ENCODE measurements at regions not wholly inside any gene's neighbourhood (a gene's known extent, or its start where the extent isn't known, plus 50 kb on each side); places are given as distances from the start of the nearest gene placed in this dataset.
"Not testable (repeated sequence)": the region's sequence is repeated elsewhere in the genome, so short reads cannot be mapped to it uniquely, and the experiment has no call there.

DNA sequence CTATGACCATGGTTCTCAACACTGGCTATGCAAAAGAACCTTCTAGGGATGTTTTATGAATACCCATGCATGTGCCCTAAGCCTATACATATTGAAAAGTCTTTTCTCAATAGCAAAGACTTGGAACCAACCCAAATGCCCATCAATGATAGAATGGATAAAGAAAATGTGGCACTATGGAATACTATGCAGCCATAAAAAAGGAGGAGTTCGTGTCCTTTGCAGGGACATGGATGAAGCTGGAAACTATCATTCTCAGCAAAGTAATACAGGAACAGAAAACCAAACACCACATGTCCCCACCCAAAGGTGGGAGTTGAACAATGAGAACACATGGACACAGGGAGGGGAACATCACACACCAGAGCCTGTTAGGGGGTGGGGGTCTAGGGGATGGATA is 101.1 kb upstream of the PRDX6 start:
- not testable (repeated sequence) for H3K9ac ChIP-seq (ENCODE audit: low read length); DNase-seq; H3K4me1 ChIP-seq (ENCODE audit: low read length); H2AFZ ChIP-seq (ENCODE audit: low read length); H3K9me2 ChIP-seq (replicated peaks; ENCODE audit: insufficient read depth, low read length); H4K20me1 ChIP-seq (ENCODE audit: insufficient read depth, low read depth, low read length); H3K27ac ChIP-seq (ENCODE audit: low read length); H3K27me3 ChIP-seq (ENCODE audit: low read length); H3K79me2 ChIP-seq (ENCODE audit: low read length); H3K9me3 ChIP-seq (ENCODE audit: low read length); H3K4me3 ChIP-seq (ENCODE audit: low read length); H3K4me2 ChIP-seq (ENCODE audit: low read depth, low read length, poor library complexity, severe bottlenecking); H3K36me3 ChIP-seq (ENCODE audit: insufficient read depth, low read length)

DNA sequence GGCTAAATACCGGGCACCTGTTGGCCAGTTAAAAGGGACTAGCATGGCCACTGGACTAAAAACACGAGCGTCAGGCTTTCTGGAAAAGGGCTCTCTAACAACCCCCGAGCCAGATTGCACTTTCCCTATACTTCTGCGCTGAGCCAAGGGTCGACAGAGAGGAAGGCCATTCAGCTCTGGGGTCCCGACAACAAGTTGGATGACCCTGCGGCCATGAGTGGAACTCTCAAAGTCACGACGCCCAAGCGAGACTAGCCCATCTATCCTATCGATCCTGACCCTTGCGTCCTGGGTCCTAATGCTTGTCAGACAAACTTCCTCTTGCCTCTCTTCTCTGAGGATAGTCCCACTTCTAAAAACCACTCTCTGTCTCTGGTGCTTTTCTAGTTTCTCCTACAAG is 99.9 kb upstream of the PRDX6 start:
- Histone ChIP-seq H3K79me2 (ENCODE audit: low read length) (no peaks in the 10 kb centered on the region), H3K36me3 (ENCODE audit: insufficient read depth, low read length) (no peaks in the 10 kb centered on the region), H3K4me2 (ENCODE audit: low read depth, low read length, poor library complexity, severe bottlenecking) (no peak overlapping the region), H3K4me3 (ENCODE audit: low read length) (no peak overlapping the region), H3K9me2 (replicated peaks; ENCODE audit: insufficient read depth, low read length) (no peaks in the 10 kb centered on the region), H3K9me3 (ENCODE audit: low read length) (no peaks in the 10 kb centered on the region), H3K9ac (ENCODE audit: low read length) (no peak overlapping the region), H2AFZ (ENCODE audit: low read length) (no peak overlapping the region), H4K20me1 (ENCODE audit: insufficient read depth, low read depth, low read length) (no peaks in the 10 kb centered on the region), H3K27me3 (ENCODE audit: low read length) (no peaks in the 10 kb centered on the region), H3K27ac (ENCODE audit: low read length) (no peak overlapping the region), H3K4me1 (ENCODE audit: low read length) (no peaks in the 10 kb centered on the region)
- no peak for DNase-seq

DNA sequence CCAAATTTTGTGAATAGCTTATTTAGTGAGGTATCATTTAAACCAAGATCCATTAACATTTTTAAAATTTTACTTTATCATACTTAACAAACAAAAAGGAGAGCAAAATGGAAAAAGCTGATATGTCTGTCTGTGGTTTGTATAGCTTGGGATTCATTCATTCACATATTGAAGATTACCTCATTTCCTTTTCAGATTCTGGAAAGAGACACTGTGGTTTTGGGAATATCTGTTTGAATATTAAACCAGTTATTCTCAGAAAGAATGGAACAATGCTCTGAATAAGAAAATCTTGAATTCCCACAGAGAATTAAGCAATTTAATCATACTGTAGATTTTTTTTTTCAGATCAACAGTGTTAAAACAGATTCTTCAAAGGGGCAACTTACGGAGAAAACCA is 93.8 kb upstream of the PRDX6 start:
- Histone ChIP-seq H4K20me1 (ENCODE audit: insufficient read depth, low read depth, low read length) (no peaks in the 10 kb centered on the region), H3K9me2 (replicated peaks; ENCODE audit: insufficient read depth, low read length) (no peaks in the 10 kb centered on the region), H3K36me3 (ENCODE audit: insufficient read depth, low read length) (no peaks in the 10 kb centered on the region), H3K27ac (ENCODE audit: low read length) (no peak overlapping the region), H3K9me3 (ENCODE audit: low read length) (no peaks in the 10 kb centered on the region), H3K4me2 (ENCODE audit: low read depth, low read length, poor library complexity, severe bottlenecking) (no peak overlapping the region), H3K4me1 (ENCODE audit: low read length) (no peaks in the 10 kb centered on the region), H2AFZ (ENCODE audit: low read length) (no peak overlapping the region), H3K79me2 (ENCODE audit: low read length) (no peaks in the 10 kb centered on the region), H3K27me3 (ENCODE audit: low read length) (no peaks in the 10 kb centered on the region), H3K9ac (ENCODE audit: low read length) (no peak overlapping the region), H3K4me3 (ENCODE audit: low read length) (no peak overlapping the region)
- no peak for DNase-seq

DNA sequence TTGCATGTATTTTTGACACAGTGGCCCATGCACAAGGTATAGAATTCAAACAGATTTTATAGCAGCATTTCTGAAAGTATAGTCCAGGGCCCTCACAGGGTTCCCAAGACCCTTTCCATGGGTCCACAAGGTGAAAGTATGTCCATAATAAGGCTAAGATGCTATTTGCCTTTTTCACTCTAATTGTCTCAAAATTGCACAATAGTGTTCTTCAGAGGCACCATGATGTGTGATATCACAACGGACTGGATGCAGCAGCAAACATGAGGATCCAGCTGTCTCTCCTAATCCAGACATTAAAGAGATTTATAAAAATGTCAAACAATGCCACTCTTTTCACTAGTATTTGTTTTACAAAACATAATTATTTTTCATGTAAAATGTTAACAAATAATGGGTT is 88.8 kb upstream of the PRDX6 start:
- Histone ChIP-seq H3K9me2 (replicated peaks; ENCODE audit: insufficient read depth, low read length) (no peaks in the 10 kb centered on the region), H3K36me3 (ENCODE audit: insufficient read depth, low read length) (no peaks in the 10 kb centered on the region), H3K79me2 (ENCODE audit: low read length) (no peaks in the 10 kb centered on the region), H3K9ac (ENCODE audit: low read length) (no peak overlapping the region), H2AFZ (ENCODE audit: low read length) (no peak overlapping the region), H3K4me3 (ENCODE audit: low read length) (no peak overlapping the region), H3K27me3 (ENCODE audit: low read length) (no peaks in the 10 kb centered on the region), H3K9me3 (ENCODE audit: low read length) (no peaks in the 10 kb centered on the region), H3K27ac (ENCODE audit: low read length) (no peak overlapping the region), H3K4me1 (ENCODE audit: low read length) (no peaks in the 10 kb centered on the region), H4K20me1 (ENCODE audit: insufficient read depth, low read depth, low read length) (0 out of 2 replicates have a peak, but pooled peaks cover 1% of the 10 kb centered on the region), H3K4me2 (ENCODE audit: low read depth, low read length, poor library complexity, severe bottlenecking) (no peak overlapping the region)
- DNase-seq: no peak

DNA sequence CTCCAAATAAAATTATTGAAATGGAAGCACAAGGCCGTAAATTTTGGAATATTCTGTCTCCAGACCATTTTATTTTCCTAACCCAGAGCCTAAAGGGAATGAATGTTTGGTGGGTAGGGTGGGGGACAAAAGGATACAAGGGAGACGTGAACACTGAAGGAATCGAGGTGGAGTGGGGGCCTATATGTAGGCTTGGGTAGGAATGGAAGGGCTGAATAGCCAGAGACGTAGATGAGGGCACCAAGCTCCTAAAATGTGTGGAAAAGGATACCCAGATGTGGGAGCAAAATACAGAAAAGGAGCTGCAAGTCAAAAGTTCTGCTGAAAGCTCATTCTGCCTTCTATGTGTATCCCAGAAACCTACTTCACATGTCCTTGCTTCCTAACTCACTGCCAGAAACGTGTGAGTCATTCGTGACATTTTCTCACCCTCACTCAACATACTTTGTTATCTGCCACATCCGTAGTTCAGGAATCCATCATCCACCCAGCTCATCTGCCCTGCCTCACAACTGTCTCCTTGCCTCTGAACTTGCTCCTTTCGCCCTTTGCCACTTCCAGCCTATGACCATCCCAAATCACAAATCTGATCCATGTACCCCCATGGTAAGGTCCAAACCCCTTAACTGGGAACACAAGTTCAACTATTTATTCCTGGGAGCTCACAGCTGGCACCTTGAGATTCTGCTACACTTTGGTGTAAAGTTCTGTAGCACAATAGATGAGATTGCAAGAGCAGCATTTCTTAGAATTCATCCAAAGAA is 84.1 kb upstream of the PRDX6 start:
- H3K79me2 ChIP-seq (ENCODE audit: low read length): no peaks in the 10 kb centered on the region
- DNase-seq: no peak
- H3K9ac ChIP-seq (ENCODE audit: low read length): no peak overlapping the region
- no peak overlapping the region for H3K4me2 ChIP-seq (ENCODE audit: low read depth, low read length, poor library complexity, severe bottlenecking)
- no peak overlapping the region for H3K27ac ChIP-seq (ENCODE audit: low read length)
- H3K36me3 ChIP-seq (ENCODE audit: insufficient read depth, low read length): no peaks in the 10 kb centered on the region
- H3K9me2 ChIP-seq (replicated peaks; ENCODE audit: insufficient read depth, low read length): no peaks in the 10 kb centered on the region
- 0 out of 2 replicates have a peak, but pooled peaks cover 3% of the 10 kb centered on the region for H4K20me1 ChIP-seq (ENCODE audit: insufficient read depth, low read depth, low read length)
- H3K9me3 ChIP-seq (ENCODE audit: low read length): no peaks in the 10 kb centered on the region
- H3K4me3 ChIP-seq (ENCODE audit: low read length): no peak overlapping the region
- no peak overlapping the region for H2AFZ ChIP-seq (ENCODE audit: low read length)
- H3K27me3 ChIP-seq (ENCODE audit: low read length): no peaks in the 10 kb centered on the region
- no peaks in the 10 kb centered on the region for H3K4me1 ChIP-seq (ENCODE audit: low read length)

DNA sequence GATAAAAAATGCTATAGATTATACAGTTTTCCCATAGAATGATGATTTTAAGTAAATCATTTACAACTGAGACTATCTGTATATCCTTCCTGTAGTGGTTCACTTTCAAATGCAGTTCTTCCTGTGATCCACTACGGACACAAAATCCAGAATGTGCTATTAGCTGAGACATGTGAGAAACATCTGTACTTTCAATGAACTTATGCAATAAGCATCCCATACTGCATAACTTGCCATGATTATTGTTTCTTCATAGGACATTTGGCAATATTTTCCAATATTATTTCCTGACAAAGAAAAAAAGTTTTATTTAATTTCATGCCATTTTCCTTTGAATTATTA is 83.5 kb upstream of the PRDX6 start:
- Histone ChIP-seq H4K20me1 (ENCODE audit: insufficient read depth, low read depth, low read length) (0 out of 2 replicates have a peak, but pooled peaks cover 3% of the 10 kb centered on the region), H2AFZ (ENCODE audit: low read length) (no peak overlapping the region), H3K79me2 (ENCODE audit: low read length) (no peaks in the 10 kb centered on the region), H3K9ac (ENCODE audit: low read length) (no peak overlapping the region), H3K4me1 (ENCODE audit: low read length) (no peaks in the 10 kb centered on the region), H3K4me3 (ENCODE audit: low read length) (no peak overlapping the region), H3K36me3 (ENCODE audit: insufficient read depth, low read length) (no peaks in the 10 kb centered on the region), H3K4me2 (ENCODE audit: low read depth, low read length, poor library complexity, severe bottlenecking) (no peak overlapping the region), H3K27me3 (ENCODE audit: low read length) (no peaks in the 10 kb centered on the region), H3K27ac (ENCODE audit: low read length) (no peak overlapping the region), H3K9me2 (replicated peaks; ENCODE audit: insufficient read depth, low read length) (no peaks in the 10 kb centered on the region), H3K9me3 (ENCODE audit: low read length) (no peaks in the 10 kb centered on the region)
- no peak for DNase-seq

DNA sequence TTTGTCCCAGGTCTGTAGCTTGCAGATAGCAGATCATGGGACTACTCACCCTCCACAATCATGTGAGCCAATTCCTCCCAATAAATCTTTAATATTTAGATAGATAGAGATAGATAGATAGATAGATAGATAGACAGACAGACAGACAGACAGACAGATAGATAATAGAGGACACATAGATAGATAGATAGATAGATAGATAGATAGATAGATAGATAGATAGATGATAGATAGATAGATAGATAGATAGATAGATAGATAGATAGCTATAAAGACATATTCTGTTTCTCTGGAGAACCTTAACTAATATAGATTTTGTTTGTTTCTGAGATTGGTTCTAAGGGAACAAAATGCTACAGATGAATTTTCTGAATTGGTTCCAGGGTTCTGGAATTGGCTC is 82.3 kb upstream of the PRDX6 start:
- not testable (repeated sequence) for H3K27ac ChIP-seq (ENCODE audit: low read length); H3K27me3 ChIP-seq (ENCODE audit: low read length)

DNA sequence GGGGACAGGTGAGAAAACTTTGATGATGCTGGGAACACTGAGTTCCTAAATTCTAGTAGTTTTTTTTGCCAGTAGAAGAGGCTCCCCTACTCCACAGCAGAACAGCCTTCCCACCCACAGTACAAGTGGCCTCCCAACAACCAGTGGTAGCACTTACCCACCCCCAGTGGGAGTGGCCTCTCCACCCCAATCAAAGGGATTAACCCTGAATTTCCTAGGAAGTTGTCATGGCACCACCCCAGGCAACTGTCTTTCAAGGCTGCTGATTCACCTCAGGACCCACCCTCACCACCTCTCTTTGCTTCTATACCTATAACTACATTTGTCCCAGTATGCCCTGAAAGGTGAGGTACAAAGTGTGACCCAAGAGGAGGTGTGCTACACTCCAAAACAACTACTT is 81.4 kb upstream of the PRDX6 start:
- H3K9me3 ChIP-seq (ENCODE audit: low read length): no peaks in the 10 kb centered on the region
- no peaks in the 10 kb centered on the region for H3K9me2 ChIP-seq (replicated peaks; ENCODE audit: insufficient read depth, low read length)
- no peaks in the 10 kb centered on the region for H3K27me3 ChIP-seq (ENCODE audit: low read length)
- 0 out of 2 replicates have a peak, but pooled peaks cover 3% of the 10 kb centered on the region for H4K20me1 ChIP-seq (ENCODE audit: insufficient read depth, low read depth, low read length)
- no peak overlapping the region for H3K4me2 ChIP-seq (ENCODE audit: low read depth, low read length, poor library complexity, severe bottlenecking)
- H3K9ac ChIP-seq (ENCODE audit: low read length): no peak overlapping the region
- no peaks in the 10 kb centered on the region for H3K4me1 ChIP-seq (ENCODE audit: low read length)
- no peak overlapping the region for H3K27ac ChIP-seq (ENCODE audit: low read length)
- no peaks in the 10 kb centered on the region for H3K36me3 ChIP-seq (ENCODE audit: insufficient read depth, low read length)
- no peak for DNase-seq
- no peak overlapping the region for H3K4me3 ChIP-seq (ENCODE audit: low read length)
- H2AFZ ChIP-seq (ENCODE audit: low read length): no peak overlapping the region
- H3K79me2 ChIP-seq (ENCODE audit: low read length): no peaks in the 10 kb centered on the region

More for the DNA sequence above, 82.3 kb upstream of the PRDX6 start:
- H3K9me3 ChIP-seq (ENCODE audit: low read length); H3K4me2 ChIP-seq (ENCODE audit: low read depth, low read length, poor library complexity, severe bottlenecking); H3K9ac ChIP-seq (ENCODE audit: low read length); H4K20me1 ChIP-seq (ENCODE audit: insufficient read depth, low read depth, low read length); DNase-seq; H3K79me2 ChIP-seq (ENCODE audit: low read length); H3K9me2 ChIP-seq (replicated peaks; ENCODE audit: insufficient read depth, low read length); H3K4me1 ChIP-seq (ENCODE audit: low read length); H3K36me3 ChIP-seq (ENCODE audit: insufficient read depth, low read length); H2AFZ ChIP-seq (ENCODE audit: low read length); H3K4me3 ChIP-seq (ENCODE audit: low read length): not testable (repeated sequence)

All from Karpas-422 (cell line).